ENCODE measurements at regions not wholly inside any gene's neighbourhood (a gene's known extent, or its start where the extent isn't known, plus 50 kb on each side); places are given as distances from the start of the nearest gene placed in this dataset.

GRCh38 chr2:573025-573424 lies 104.2 kb downstream of the TMEM18 start:
- TF ChIP-seq TOX (CRISPR knock-in tag; IDR thresholded peaks at IDR 0.05; ENCODE audit: borderline replicate concordance) (no peak), RARB (CRISPR knock-in tag; IDR thresholded peaks at IDR 0.05) (no peak), TCF4 (CRISPR knock-in tag; IDR thresholded peaks at IDR 0.05; ENCODE audit: borderline replicate concordance) (no peak), CREB5 (CRISPR knock-in tag; IDR thresholded peaks at IDR 0.05; ENCODE audit: low read depth) (no peak), ZC3H10 (CRISPR knock-in tag; IDR thresholded peaks at IDR 0.05) (no peak), ZFP3 (CRISPR knock-in tag; IDR thresholded peaks at IDR 0.05) (no peak), POU6F1 (CRISPR knock-in tag; IDR thresholded peaks at IDR 0.05; ENCODE audit: borderline replicate concordance, low read depth) (no peak)
